ENCODE measurements at regions not wholly inside any gene's neighbourhood (a gene's known extent, or its start where the extent isn't known, plus 50 kb on each side); places are given as distances from the start of the nearest gene placed in this dataset.
A peak's percentile ranks its signal among the peaks of the same experiment; 100 is the strongest.

DNA sequence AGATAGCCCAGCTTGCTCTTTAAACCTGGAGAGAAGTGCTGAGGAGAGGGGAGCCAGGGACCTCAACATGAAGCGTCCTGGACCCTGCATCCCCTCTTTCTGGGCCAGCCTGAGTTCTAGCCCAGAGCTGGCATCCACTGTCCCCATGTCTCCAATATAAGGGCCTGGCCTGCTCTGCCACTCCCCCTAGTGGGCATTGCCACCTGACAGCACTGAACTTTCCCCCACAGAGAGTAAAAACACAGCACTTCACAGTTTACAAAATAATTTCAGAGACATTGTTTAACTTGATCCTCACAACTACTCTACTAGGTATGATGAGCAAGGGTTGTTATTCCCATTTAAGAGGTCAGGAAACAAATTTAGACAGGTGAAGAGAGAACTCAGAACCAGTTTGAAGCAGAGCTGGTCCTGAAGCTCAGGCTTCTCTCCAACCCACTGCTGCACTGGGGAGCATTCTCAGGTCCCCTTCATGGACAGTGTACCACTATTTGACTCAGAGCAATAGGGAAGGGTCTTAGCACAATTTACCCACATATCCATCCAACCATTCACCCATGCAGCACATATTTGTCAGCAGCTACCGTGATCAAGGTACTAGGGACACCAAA, 151.2 kb downstream of the DMRTA2 start:
- H3K27ac Mint-ChIP-seq, result no peak overlapping the region
- H3K27me3 Mint-ChIP-seq, result peaks cover 34% of the 10 kb centered on the region

DNA sequence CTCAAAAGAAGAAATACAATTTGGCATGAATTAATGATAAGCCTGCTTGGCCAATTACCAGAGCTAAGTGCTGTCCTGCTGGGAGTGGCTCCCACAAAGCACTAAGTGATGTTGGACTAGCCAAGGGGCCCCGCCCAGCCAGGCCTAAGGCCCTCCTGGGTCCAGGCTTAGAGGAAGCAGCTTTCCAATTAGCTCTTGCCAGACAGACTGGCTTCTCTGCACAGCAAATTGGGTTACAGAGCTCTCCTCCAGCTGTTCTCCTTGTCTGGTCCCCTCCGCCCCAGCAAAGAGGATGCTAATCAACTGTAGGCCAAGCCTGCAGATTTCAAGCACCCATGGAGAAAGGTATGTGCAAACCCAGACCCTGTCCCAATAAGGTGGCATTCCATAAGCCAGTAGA, 151.9 kb downstream of the DMRTA2 start:
- no peaks in the 10 kb centered on the region for H3K36me3 Mint-ChIP-seq
- peaks cover 29% of the 10 kb centered on the region for H3K27me3 Mint-ChIP-seq
- no peak for ATAC-seq
- no peaks in the 10 kb centered on the region for H3K4me1 Mint-ChIP-seq
- no peaks in the 10 kb centered on the region for H3K9me3 Mint-ChIP-seq
- H3K4me3 Mint-ChIP-seq, result no peak overlapping the region
- no peak overlapping the region for H3K27ac Mint-ChIP-seq

More for the DNA sequence above, 151.2 kb downstream of the DMRTA2 start:
- peak; percentile 53 for ATAC-seq
- Mint-ChIP-seq H3K4me3 (no peak overlapping the region), H3K36me3 (no peaks in the 10 kb centered on the region), H3K9me3 (no peaks in the 10 kb centered on the region), H3K4me1 (no peaks in the 10 kb centered on the region)

DNA sequence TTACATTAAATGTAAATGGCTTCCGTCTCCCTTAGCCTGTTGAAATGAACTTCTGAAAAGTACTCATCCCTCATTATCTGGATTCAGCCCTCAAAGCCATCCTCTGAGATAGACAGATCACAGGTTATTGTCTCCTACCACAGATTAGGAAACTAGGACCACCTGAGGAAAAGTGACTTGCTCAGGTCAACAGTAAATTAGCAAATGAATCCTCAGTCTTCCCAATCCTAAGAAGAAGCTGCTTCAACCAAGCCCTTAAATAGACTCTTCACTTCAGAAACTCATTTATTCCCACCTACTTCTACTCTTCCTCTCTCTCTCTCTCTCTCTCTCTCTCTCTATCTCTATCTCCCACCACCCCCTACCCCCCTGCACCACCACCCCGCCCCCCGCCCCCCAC, 152.3 kb downstream of the DMRTA2 start:
- Mint-ChIP-seq H3K4me1 (no peaks in the 10 kb centered on the region), H3K9me3 (no peaks in the 10 kb centered on the region), H3K36me3 (no peaks in the 10 kb centered on the region), H3K4me3 (no peak overlapping the region), H3K27me3 (peaks cover 25% of the 10 kb centered on the region), H3K27ac (no peak overlapping the region)
- ATAC-seq, result no peak

DNA sequence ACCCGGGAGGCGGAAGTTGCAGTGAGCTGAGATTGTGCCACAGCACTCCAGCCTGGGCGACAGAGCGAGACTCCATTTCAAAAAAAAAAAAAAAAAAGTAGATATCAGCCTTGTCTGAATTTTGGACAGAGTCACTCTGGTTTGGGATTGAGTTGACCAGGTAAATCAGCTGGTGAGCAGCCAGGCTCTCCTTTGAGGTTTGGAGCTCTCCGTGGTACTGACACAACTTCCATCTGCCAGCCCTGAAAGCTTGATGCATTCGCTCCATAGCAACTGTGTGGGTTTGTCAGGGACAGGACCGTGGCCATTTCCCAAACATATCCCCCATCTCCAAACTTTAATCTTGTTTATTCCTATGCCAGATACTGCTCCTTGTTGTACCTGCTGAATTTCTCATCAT, 155.2 kb downstream of the DMRTA2 start:
- Mint-ChIP-seq H3K36me3 (no peaks in the 10 kb centered on the region), H3K27ac (no peak overlapping the region), H3K4me1 (no peaks in the 10 kb centered on the region), H3K4me3 (no peak overlapping the region), H3K27me3 (peaks cover 12% of the 10 kb centered on the region), H3K9me3 (no peaks in the 10 kb centered on the region)
- no peak for ATAC-seq

- no peaks in the 10 kb centered on the region for H3K36me3 Mint-ChIP-seq
- no peak for ATAC-seq
- no peak overlapping the region for H3K4me3 Mint-ChIP-seq
- H3K9me3 Mint-ChIP-seq, result no peaks in the 10 kb centered on the region
- no peaks in the 10 kb centered on the region for H3K4me1 Mint-ChIP-seq
- no peak overlapping the region for H3K27ac Mint-ChIP-seq
- peaks cover under 1% of the 10 kb centered on the region for H3K27me3 Mint-ChIP-seq
Observed at GRCh38 chr1:50266509-50266908, 156.7 kb downstream of the DMRTA2 start.

DNA sequence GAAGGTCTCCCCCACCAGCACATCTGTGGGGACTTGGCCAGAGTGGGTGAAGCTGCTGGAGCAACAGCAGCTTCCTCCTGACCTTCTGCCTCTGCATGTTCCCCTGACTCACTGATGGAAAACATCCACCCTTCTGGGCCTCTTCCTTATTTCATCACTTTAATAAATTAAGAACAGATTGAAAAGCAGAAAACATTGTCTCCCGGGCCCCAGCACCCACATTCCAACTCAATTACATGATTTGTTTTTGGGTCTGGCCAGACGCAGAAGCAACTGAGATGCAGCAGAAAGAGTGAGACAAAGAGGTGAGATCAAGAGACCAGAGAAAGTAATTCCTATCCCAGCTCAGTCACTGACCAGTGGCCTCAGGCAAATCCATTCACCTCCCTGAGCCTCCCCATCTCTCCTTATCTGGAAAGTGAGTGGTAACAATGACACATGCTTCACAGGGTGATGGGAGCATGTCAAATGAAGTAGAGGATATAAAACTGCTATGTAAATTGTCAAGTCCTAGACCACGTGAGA, 157.1 kb downstream of the ELAVL4 start:
- no peak for ATAC-seq
- no peaks in the 10 kb centered on the region for H3K36me3 Mint-ChIP-seq
- H3K4me1 Mint-ChIP-seq, result no peaks in the 10 kb centered on the region
- no peaks in the 10 kb centered on the region for H3K27me3 Mint-ChIP-seq
- H3K9me3 Mint-ChIP-seq, result no peaks in the 10 kb centered on the region
- no peak overlapping the region for H3K4me3 Mint-ChIP-seq
- no peak overlapping the region for H3K27ac Mint-ChIP-seq

- H3K4me1 Mint-ChIP-seq, result no peaks in the 10 kb centered on the region
- no peaks in the 10 kb centered on the region for H3K27me3 Mint-ChIP-seq
- H3K9me3 Mint-ChIP-seq, result no peaks in the 10 kb centered on the region
- H3K4me3 Mint-ChIP-seq, result no peak overlapping the region
- ATAC-seq, result no peak
- no peak overlapping the region for H3K27ac Mint-ChIP-seq
- H3K36me3 Mint-ChIP-seq, result no peaks in the 10 kb centered on the region
Observed at GRCh38 chr1:50264590-50264989, 155.9 kb downstream of the ELAVL4 start.

DNA sequence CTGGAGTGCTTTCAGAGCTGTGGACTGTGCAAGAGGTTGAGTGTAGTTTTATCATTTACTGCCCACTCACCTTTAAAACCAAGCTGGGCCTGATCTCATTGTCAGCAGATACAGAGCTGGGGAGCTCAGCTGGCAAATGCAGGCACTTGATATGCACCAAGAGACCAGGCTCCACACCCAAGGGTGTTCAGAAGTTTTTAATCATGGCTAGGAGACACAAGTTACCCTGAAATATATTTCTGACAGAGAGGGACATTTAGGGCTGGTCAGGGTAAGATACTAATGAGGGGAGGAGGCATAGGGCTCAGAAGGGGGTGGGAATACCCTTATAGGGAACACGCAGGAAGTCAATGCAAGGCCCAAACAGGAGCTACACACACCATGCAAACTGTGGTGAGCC, 153.7 kb downstream of the ELAVL4 start:
- no peaks in the 10 kb centered on the region for H3K36me3 Mint-ChIP-seq
- no peak for ATAC-seq
- no peaks in the 10 kb centered on the region for H3K4me1 Mint-ChIP-seq
- no peak overlapping the region for H3K27ac Mint-ChIP-seq
- no peak overlapping the region for H3K4me3 Mint-ChIP-seq
- H3K9me3 Mint-ChIP-seq, result no peaks in the 10 kb centered on the region
- no peaks in the 10 kb centered on the region for H3K27me3 Mint-ChIP-seq

GRCh38 chr1:50261951-50262350, 153.2 kb downstream of the ELAVL4 start:
- no peak overlapping the region for H3K4me3 Mint-ChIP-seq

GRCh38 chr1:50257940-50258685, 149.4 kb downstream of the ELAVL4 start:
- H3K4me3 Mint-ChIP-seq, result no peak overlapping the region
- no peaks in the 10 kb centered on the region for H3K36me3 Mint-ChIP-seq
- H3K27ac Mint-ChIP-seq, result no peak overlapping the region

More at GRCh38 chr1:50261951-50262350, 153.2 kb downstream of the ELAVL4 start:
- Mint-ChIP-seq H3K27ac (no peak overlapping the region), H3K36me3 (no peaks in the 10 kb centered on the region), H3K27me3 (no peaks in the 10 kb centered on the region), H3K9me3 (no peaks in the 10 kb centered on the region), H3K4me1 (no peaks in the 10 kb centered on the region)
- no peak for ATAC-seq

GRCh38 chr1:50257029-50257428, 148.3 kb downstream of the ELAVL4 start:
- Mint-ChIP-seq H3K27me3 (no peaks in the 10 kb centered on the region), H3K36me3 (no peaks in the 10 kb centered on the region), H3K4me1 (peaks cover 4% of the 10 kb centered on the region), H3K27ac (no peak overlapping the region), H3K4me3 (no peak overlapping the region), H3K9me3 (no peaks in the 10 kb centered on the region)
- no peak for ATAC-seq

More at GRCh38 chr1:50257940-50258685, 149.4 kb downstream of the ELAVL4 start:
- no peak for ATAC-seq
- Mint-ChIP-seq H3K4me1 (no peaks in the 10 kb centered on the region), H3K27me3 (no peaks in the 10 kb centered on the region), H3K9me3 (no peaks in the 10 kb centered on the region)
